ENCODE measurements at regions not wholly inside any gene's neighbourhood (a gene's known extent, or its start where the extent isn't known, plus 50 kb on each side); places are given as distances from the start of the nearest gene placed in this dataset.

DNA sequence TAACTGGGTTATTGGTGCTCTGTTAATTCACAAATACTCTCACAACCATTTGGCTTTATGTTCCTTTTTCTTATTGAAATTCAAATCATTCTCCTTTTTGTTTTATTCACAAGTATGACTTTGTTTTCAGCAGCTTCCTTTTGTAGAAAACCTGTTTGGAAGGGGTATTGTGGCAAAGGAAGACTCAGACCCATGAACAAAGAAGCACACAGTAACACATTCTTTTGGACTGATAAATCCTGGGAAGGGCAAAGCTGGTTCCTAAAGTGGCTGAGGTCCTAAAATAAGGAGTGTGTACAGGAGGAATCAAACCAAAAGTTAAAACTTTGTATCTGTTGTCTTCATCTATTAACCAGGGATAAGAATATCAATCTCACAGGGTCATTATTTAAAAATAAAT, 374.7 kb upstream of the FIGN start:
- H3K27me3 ChIP-seq = no peaks in the 10 kb centered on the region
- no peaks in the 10 kb centered on the region for H3K36me3 ChIP-seq
- H3K4me1 ChIP-seq = no peaks in the 10 kb centered on the region
- DNase-seq (no peak), ATAC-seq (no peak)
- no peaks in the 10 kb centered on the region for H3K9me3 ChIP-seq
- H3K4me3 ChIP-seq = no peak overlapping the region
- H3K27ac ChIP-seq = no peak overlapping the region
- TF ChIP-seq, protein P1, sequence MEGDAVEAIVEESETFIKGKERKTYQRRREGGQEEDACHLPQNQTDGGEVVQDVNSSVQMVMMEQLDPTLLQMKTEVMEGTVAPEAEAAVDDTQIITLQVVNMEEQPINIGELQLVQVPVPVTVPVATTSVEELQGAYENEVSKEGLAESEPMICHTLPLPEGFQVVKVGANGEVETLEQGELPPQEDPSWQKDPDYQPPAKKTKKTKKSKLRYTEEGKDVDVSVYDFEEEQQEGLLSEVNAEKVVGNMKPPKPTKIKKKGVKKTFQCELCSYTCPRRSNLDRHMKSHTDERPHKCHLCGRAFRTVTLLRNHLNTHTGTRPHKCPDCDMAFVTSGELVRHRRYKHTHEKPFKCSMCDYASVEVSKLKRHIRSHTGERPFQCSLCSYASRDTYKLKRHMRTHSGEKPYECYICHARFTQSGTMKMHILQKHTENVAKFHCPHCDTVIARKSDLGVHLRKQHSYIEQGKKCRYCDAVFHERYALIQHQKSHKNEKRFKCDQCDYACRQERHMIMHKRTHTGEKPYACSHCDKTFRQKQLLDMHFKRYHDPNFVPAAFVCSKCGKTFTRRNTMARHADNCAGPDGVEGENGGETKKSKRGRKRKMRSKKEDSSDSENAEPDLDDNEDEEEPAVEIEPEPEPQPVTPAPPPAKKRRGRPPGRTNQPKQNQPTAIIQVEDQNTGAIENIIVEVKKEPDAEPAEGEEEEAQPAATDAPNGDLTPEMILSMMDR (IDR thresholded peaks at IDR 0.05) = no peak
- intact Hi-C loops (cut with DNase I) = no loop called here

DNA sequence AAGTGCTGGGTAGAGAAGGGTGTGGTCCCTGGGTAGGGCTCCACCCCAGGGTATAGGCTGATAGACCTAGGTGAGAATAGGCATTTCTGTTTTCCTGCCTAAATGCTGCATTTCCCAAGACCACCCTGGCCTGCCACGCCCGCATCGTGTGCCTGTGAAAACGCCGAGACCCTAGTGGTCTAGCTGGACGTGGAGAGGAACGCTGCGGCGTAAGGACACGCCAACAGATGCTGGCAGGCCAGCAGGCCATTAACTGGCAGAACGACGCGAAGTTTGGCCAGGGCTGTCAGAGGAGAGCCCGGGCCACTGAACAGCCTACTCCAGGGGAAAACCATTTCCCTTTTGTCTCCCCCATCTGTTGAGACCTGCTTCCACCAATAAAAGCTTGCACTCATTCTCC, 373.2 kb upstream of the FIGN start:
- Histone ChIP-seq H3K36me3 (no peaks in the 10 kb centered on the region), H3K9me3 (no peaks in the 10 kb centered on the region), H3K4me3 (no peak overlapping the region), H3K27me3 (no peaks in the 10 kb centered on the region), H3K4me1 (no peaks in the 10 kb centered on the region), H3K27ac (no peak overlapping the region)
- TF ChIP-seq, protein P1 (IDR thresholded peaks at IDR 0.05) = no peak
- DNase-seq (no peak), ATAC-seq (no peak)
- intact Hi-C loops (cut with DNase I) = no loop called here

DNA sequence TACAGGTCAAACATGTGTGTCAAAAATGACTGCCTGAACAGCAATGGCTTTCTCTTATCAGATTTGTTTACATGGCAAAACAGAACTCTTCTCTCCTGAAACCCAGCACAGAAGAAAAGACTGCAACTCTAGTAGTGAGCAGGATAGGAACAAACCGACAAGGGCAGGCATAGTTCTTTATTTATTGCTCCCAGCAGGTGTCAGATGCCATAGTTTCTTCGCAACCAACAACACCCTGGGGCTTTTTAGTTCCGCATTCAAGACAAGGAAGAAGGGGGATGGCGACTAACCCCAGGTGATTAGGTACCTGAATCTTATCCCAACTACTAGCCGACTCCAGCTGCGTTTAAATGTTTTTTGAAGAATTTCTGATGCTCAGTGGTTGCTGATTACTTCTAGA, 367.5 kb upstream of the FIGN start:
- ATAC-seq = no peak
- H3K4me1 ChIP-seq = no peaks in the 10 kb centered on the region
- no peak for DNase-seq
- intact Hi-C loops (cut with DNase I) = no loop called here
- H3K27me3 ChIP-seq = no peaks in the 10 kb centered on the region
- no peak overlapping the region for H3K27ac ChIP-seq
- H3K36me3 ChIP-seq = no peaks in the 10 kb centered on the region
- no peak overlapping the region for H3K4me3 ChIP-seq
- no peaks in the 10 kb centered on the region for H3K9me3 ChIP-seq
- TF ChIP-seq, protein P1 (IDR thresholded peaks at IDR 0.05) = no peak

DNA sequence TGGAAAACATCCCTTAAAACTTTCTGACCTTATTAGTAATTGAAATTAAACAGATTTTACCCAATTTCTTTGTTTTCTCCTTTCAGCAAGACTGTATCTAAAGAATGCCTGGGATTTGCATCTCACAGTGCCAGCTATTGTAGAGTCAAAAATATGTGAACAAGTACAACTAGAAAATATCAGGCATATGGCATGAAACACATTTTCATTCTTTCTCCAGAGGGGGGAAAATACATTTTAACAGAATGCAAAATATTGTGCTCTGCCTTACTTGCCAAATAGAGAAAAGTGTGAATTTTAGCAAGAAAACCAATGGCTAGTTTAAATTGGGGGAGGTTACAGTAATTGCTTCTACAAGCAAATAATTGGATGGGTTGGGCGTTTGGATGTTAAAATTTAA, 366.6 kb upstream of the FIGN start:
- intact Hi-C loops (cut with DNase I) = no loop called here
- ATAC-seq = no peak
- DNase-seq = no peak

DNA sequence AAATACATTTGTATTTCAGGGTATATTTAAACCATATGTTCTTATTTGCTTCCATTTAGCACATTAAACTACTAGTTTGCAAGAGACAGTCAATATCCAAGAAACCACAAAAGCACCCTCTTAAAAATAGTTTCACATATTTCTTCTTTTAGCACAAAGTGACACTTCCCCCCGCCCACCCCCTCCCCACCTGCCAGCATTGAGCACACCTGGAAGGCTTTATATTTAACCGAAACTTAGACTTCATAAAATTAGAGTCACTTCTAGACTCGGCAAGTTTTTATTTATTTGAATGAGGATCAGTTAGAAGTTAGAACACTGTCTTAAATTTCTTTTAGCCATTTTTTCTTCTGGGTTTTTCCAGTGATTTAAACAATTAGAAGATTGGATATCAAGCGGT, 355.9 kb upstream of the FIGN start:
- H3K9me3 ChIP-seq = no peaks in the 10 kb centered on the region
- TF ChIP-seq, protein P1 (IDR thresholded peaks at IDR 0.05) = no peak
- DNase-seq = no peak
- H3K36me3 ChIP-seq = no peaks in the 10 kb centered on the region
- no peak overlapping the region for H3K4me3 ChIP-seq
- intact Hi-C loops (cut with DNase I) = no loop called here
- H3K27ac ChIP-seq = no peak overlapping the region
- no peak for ATAC-seq
- no peaks in the 10 kb centered on the region for H3K27me3 ChIP-seq
- H3K4me1 ChIP-seq = no peaks in the 10 kb centered on the region

More for the DNA sequence above, 366.6 kb upstream of the FIGN start:
- Histone ChIP-seq H3K27me3 (no peaks in the 10 kb centered on the region), H3K4me3 (no peak overlapping the region), H3K9me3 (no peaks in the 10 kb centered on the region), H3K4me1 (no peaks in the 10 kb centered on the region), H3K36me3 (no peaks in the 10 kb centered on the region), H3K27ac (no peak overlapping the region)
- TF ChIP-seq, protein P1 (IDR thresholded peaks at IDR 0.05) = no peak

Measured in left lung (tissue), 4 donors.